ENCODE measurements at regions not wholly inside any gene's neighbourhood (a gene's known extent, or its start where the extent isn't known, plus 50 kb on each side); places are given as distances from the start of the nearest gene placed in this dataset.

DNA sequence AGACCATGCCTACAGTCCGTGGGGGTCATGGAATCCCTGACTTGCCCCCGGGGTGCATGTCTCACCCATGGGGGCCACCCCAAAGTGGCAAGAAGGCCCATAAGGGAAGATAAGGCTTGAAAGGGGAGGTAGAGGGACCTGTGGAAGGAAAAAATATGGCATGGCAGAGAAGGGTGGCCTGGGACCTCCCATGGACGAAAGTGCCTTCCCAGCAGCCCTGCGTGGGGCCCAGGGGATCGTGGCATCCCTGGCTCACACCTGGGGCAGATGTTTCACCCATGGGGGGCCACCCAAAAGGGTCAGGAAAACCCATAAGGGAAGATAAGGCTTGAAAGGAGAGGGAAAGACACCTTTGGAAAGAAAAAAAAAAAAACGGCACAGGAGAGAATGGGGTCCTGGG lies 264.6 kb downstream of the ALG10 start:
- H3K4me3 ChIP-seq (ENCODE audit: low read depth, low read length) = no peak overlapping the region
- intact Hi-C loops (cut with micrococcal nuclease; ENCODE audit: unreplicated experiment) = no loop called here
- no peaks in the 10 kb centered on the region for H3K36me3 Mint-ChIP-seq (ENCODE audit: insufficient read depth, unreplicated experiment)
- no peak overlapping the region for H3K4me3 Mint-ChIP-seq (ENCODE audit: unreplicated experiment)
- H3K27ac Mint-ChIP-seq (ENCODE audit: unreplicated experiment) = no peak overlapping the region
- no peaks in the 10 kb centered on the region for H3K4me1 ChIP-seq
- BruUV-seq (replicated peaks) = no TSS peak
- peaks cover 47% of the 10 kb centered on the region for H3K9me3 ChIP-seq
- ChIA-PET POLR2A (no interaction called here), CTCF (no interaction called here)
- peaks cover 30% of the 10 kb centered on the region for H3K9me3 Mint-ChIP-seq (ENCODE audit: unreplicated experiment)
- peaks cover 8% of the 10 kb centered on the region for H3K4me1 Mint-ChIP-seq (ENCODE audit: low read depth, unreplicated experiment)
- H3K27me3 ChIP-seq (replicated peaks; ENCODE audit: control insufficient read depth, insufficient read depth, low read length) = no peaks in the 10 kb centered on the region
- no peaks in the 10 kb centered on the region for H3K27me3 Mint-ChIP-seq (ENCODE audit: insufficient read depth, unreplicated experiment)
- TF ChIP-seq, protein P1, sequence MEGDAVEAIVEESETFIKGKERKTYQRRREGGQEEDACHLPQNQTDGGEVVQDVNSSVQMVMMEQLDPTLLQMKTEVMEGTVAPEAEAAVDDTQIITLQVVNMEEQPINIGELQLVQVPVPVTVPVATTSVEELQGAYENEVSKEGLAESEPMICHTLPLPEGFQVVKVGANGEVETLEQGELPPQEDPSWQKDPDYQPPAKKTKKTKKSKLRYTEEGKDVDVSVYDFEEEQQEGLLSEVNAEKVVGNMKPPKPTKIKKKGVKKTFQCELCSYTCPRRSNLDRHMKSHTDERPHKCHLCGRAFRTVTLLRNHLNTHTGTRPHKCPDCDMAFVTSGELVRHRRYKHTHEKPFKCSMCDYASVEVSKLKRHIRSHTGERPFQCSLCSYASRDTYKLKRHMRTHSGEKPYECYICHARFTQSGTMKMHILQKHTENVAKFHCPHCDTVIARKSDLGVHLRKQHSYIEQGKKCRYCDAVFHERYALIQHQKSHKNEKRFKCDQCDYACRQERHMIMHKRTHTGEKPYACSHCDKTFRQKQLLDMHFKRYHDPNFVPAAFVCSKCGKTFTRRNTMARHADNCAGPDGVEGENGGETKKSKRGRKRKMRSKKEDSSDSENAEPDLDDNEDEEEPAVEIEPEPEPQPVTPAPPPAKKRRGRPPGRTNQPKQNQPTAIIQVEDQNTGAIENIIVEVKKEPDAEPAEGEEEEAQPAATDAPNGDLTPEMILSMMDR (IDR thresholded peaks at IDR 0.05; ENCODE audit: insufficient read depth in 1 of 2, low read depth in 1 of 2, low read length in 1 of 2, severe bottlenecking in 1 of 2, unreplicated experiment in 1 of 2) = no peak
- no peak for DNase-seq
- H3K36me3 ChIP-seq (ENCODE audit: control insufficient read depth, insufficient read depth, low read length) = no peaks in the 10 kb centered on the region

DNA sequence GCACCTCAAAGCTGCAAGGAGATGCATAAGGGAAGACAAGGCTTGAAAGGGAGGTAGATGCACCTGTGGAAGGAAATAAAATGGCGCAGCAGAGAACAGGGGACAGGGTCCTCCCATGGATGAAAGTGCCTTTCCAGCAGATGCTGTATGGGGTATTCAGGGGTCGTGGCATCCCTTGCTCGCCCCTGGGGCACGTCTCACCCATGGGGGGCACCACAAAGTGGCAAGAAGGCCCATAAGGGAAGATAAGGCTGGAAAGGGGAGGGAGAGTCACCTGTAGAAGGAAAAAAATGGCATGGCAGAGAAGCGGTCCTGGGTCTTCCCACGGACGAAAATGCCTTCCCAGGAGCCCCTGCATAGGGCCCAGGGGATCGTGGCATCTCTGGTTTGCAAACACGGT lies 265.1 kb downstream of the ALG10 start:
- Histone ChIP-seq H3K36me3 (ENCODE audit: control insufficient read depth, insufficient read depth, low read length) (no peaks in the 10 kb centered on the region), H3K9me3 (peaks cover 49% of the 10 kb centered on the region), H3K4me3 (ENCODE audit: low read depth, low read length) (no peak overlapping the region), H3K27me3 (replicated peaks; ENCODE audit: control insufficient read depth, insufficient read depth, low read length) (no peaks in the 10 kb centered on the region), H3K4me1 (no peaks in the 10 kb centered on the region)
- TF ChIP-seq, protein P1 (IDR thresholded peaks at IDR 0.05; ENCODE audit: insufficient read depth in 1 of 2, low read depth in 1 of 2, low read length in 1 of 2, severe bottlenecking in 1 of 2, unreplicated experiment in 1 of 2) = no peak
- ChIA-PET POLR2A (no interaction called here), CTCF (no interaction called here)
- Mint-ChIP-seq H3K27me3 (ENCODE audit: insufficient read depth, unreplicated experiment) (no peaks in the 10 kb centered on the region), H3K36me3 (ENCODE audit: insufficient read depth, unreplicated experiment) (no peaks in the 10 kb centered on the region), H3K4me1 (ENCODE audit: low read depth, unreplicated experiment) (peaks cover 8% of the 10 kb centered on the region), H3K27ac (ENCODE audit: unreplicated experiment) (no peak overlapping the region), H3K9me3 (ENCODE audit: unreplicated experiment) (peaks cover 33% of the 10 kb centered on the region), H3K4me3 (ENCODE audit: unreplicated experiment) (no peak overlapping the region)
- BruUV-seq (replicated peaks) = no TSS peak
- DNase-seq = no peak
- intact Hi-C loops (cut with micrococcal nuclease; ENCODE audit: unreplicated experiment) = no loop called here

DNA sequence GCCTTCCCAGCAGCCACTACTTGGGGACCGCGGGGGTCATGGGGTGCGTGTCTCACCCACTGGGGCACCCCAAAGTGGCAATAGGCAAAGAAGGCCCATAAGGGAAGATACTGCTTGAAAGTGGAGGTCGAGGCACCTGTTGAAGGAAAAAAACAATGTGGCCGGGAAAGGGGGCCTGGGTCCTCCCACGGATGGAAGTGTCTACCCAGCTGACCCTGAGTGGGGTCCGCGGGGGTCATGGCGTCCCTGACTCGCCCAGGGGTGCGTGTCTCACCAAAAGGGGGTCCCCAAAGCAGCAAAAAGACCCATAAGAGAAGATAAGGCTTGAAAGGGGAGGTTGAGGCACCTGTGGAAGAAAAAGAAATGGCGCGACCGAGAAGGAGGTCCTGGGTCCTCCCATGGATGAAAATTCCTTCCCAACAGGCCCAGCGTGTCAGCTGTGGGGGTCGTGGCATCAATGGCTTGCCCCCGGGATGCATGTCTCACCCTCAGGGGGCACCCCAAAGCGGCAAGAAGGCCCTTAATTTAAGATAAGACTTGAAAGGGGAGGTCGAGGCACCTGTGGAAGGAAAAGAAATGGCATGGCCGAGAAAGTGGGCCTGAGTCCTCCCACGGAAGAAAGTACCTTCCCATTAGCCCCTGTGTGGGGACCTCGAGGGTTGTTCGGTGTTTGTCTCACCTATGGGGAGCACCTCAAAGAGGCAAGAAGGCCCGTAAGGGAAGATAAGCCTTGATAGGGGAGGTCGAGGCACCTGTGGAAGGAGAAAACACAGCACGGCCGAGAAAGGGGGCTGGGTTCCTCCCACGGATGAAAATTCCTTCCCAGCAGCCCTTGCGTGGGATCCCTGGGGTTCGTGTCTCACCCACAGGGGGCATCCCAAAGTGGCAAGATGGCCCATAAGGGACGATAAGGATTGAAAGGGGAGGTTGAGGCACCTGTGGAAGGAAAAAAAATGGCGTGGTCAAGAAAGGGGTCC lies 266.0 kb downstream of the ALG10 start:
- Mint-ChIP-seq H3K9me3 (ENCODE audit: unreplicated experiment) (peaks cover 41% of the 10 kb centered on the region), H3K4me3 (ENCODE audit: unreplicated experiment) (no peak overlapping the region), H3K27me3 (ENCODE audit: insufficient read depth, unreplicated experiment) (peaks cover 3% of the 10 kb centered on the region), H3K27ac (ENCODE audit: unreplicated experiment) (no peak overlapping the region), H3K4me1 (ENCODE audit: low read depth, unreplicated experiment) (peaks cover 8% of the 10 kb centered on the region), H3K36me3 (ENCODE audit: insufficient read depth, unreplicated experiment) (no peaks in the 10 kb centered on the region)
- CTCF ChIA-PET = no interaction called here
- TF ChIP-seq, protein P1 (IDR thresholded peaks at IDR 0.05; ENCODE audit: insufficient read depth in 1 of 2, low read depth in 1 of 2, low read length in 1 of 2, severe bottlenecking in 1 of 2, unreplicated experiment in 1 of 2) = no peak
- no peak overlapping the region for H3K4me3 ChIP-seq (ENCODE audit: low read depth, low read length)
- no TSS peak for BruUV-seq (replicated peaks)
- intact Hi-C loops (cut with micrococcal nuclease; ENCODE audit: unreplicated experiment) = no loop called here
- POLR2A ChIA-PET = no interaction called here
- H3K36me3 ChIP-seq (ENCODE audit: control insufficient read depth, insufficient read depth, low read length) = no peaks in the 10 kb centered on the region
- no peak for DNase-seq
- H3K4me1 ChIP-seq = no peaks in the 10 kb centered on the region
- peaks cover 45% of the 10 kb centered on the region for H3K9me3 ChIP-seq
- H3K27me3 ChIP-seq (replicated peaks; ENCODE audit: control insufficient read depth, insufficient read depth, low read length) = no peaks in the 10 kb centered on the region
